GM12864 (cell line): ENCODE measurements at regions not wholly inside any gene's neighbourhood (a gene's known extent, or its start where the extent isn't known, plus 50 kb on each side); places are given as distances from the start of the nearest gene placed in this dataset.
"Not testable (repeated sequence)": the region's sequence is repeated elsewhere in the genome, so short reads cannot be mapped to it uniquely, and the experiment has no call there.

Experiments used
- DNase-seq: peaks from one replicate; pipeline ENCODE4 v3.0.0-alpha.2; 2011; ENCODE audit warnings: low read depth
- H3K4me3 ChIP-seq: 2 replicates; pipeline ENCODE4 v1.5.1; 2011; ENCODE audit warnings: mild to moderate bottlenecking, low read depth, low read length, control low read depth
- TF ChIP-seq, protein P1 (sequence below): IDR thresholded peaks from 2 replicates; pipeline ENCODE4 v1.5.1; 2011; ENCODE audit warnings: low read depth, mild to moderate bottlenecking, moderate library complexity, low read length, control low read depth, inconsistent platforms; ENCODE audit errors: missing control alignments

- peak; percentile 41 for DNase-seq
- H3K4me3 ChIP-seq, result peak overlapping the region; percentile 34; the same call in 1 of the 2 replicates
- TF ChIP-seq, protein P1, sequence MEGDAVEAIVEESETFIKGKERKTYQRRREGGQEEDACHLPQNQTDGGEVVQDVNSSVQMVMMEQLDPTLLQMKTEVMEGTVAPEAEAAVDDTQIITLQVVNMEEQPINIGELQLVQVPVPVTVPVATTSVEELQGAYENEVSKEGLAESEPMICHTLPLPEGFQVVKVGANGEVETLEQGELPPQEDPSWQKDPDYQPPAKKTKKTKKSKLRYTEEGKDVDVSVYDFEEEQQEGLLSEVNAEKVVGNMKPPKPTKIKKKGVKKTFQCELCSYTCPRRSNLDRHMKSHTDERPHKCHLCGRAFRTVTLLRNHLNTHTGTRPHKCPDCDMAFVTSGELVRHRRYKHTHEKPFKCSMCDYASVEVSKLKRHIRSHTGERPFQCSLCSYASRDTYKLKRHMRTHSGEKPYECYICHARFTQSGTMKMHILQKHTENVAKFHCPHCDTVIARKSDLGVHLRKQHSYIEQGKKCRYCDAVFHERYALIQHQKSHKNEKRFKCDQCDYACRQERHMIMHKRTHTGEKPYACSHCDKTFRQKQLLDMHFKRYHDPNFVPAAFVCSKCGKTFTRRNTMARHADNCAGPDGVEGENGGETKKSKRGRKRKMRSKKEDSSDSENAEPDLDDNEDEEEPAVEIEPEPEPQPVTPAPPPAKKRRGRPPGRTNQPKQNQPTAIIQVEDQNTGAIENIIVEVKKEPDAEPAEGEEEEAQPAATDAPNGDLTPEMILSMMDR, result no peak
Observed at GRCh38 chr14:56004786-56005185, 113.4 kb upstream of the PELI2 start.

DNA sequence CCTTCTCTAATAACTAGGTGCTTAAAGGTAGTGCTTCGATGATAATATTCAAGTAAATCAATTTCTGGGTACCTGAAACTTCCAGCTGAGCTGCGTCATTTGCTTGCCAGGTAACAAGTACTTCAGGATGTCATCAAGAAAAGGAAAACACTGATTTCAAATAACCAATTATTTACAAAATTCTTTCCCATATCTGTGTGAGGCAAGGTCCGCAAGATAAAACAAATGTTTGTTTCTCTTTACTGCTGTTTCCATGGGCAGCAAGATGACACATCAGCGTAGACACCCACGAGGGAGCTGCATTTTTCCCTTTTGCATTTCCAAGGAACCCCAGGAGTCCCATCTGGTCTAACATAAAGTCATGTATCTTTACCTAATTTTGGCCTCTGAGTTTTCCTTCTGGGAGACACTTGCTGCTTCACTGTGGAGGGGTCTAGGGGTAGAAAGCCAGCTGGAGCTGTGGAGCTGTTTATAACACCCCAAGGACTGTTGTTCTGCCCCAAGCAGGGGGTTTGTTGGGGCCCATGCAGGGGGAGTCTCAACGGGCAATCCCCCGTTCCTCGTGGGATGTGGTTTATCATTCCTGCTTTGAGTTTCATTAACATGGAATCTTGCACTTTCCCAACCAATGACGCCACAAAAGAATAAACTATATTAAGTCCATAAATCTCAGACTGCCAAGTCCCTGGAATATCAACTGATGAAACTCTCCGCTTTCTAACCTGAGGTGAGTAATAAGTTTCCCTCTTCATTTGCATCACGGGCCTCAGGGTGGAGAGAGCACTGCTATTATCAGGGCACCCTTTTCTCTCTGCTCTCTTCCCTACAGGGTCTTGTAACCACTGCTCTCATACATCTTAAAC lies 112.8 kb upstream of the PELI2 start:
- H3K4me3 ChIP-seq, result peak overlapping the region; percentile 34; the same call in 1 of the 2 replicates
- peak; percentile 41 for DNase-seq
- TF ChIP-seq, protein P1, result no peak

GRCh38 chr14:56007491-56007890 lies 110.7 kb upstream of the PELI2 start:
- not testable (repeated sequence) for DNase-seq, H3K4me3 ChIP-seq

- TF ChIP-seq, protein P1, result no peak
- no peak overlapping the region for H3K4me3 ChIP-seq
- no peak for DNase-seq
Observed at GRCh38 chr14:56008150-56008549, 110.1 kb upstream of the PELI2 start.

GRCh38 chr14:56008661-56009060 lies 109.5 kb upstream of the PELI2 start:
- H3K4me3 ChIP-seq, DNase-seq: not testable (repeated sequence)

DNA sequence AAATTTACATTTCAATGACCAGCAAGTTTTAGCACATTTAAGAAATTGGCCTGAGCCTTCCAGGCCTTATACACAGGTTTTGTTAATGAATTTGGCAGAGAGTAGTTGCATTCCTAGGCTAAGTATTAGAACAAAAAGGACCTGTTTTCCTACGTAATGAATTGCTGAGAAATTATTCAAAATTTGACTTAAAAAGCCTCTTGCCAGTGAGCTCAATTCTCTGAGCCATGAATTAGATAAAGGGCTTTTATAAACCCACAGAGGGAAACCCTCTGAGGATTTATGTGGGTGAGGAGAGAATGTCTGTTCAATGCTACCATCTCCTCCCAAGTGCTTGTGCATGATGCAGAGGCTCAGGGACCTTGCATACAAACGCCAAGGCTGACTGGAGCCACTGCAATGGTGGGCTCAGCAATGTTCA lies 94.5 kb upstream of the PELI2 start:
- no peak for DNase-seq
- TF ChIP-seq, protein P1, result no peak
- no peak overlapping the region for H3K4me3 ChIP-seq

GRCh38 chr14:56025191-56025590 lies 93.0 kb upstream of the PELI2 start:
- TF ChIP-seq, protein P1, result no peak
- DNase-seq, result no peak
- no peak overlapping the region for H3K4me3 ChIP-seq

DNA sequence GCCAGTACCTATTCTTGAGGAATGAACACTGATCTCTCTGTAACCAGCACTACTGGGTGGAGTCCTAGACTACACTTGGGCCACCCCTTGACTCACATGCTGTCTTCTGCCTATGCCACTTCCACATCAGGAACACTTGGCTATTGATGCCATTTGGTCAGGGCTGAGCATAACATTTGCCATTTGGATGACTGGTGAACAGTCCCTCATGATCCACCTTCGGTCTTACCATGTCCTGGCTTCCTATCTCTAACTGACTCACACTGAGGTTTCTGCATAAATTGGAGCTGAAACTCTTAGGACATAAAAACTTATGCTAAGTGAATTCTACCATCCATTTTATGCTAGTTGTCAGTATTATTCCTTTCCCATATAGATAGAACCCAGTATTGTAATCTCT lies 91.7 kb upstream of the PELI2 start:
- no peak overlapping the region for H3K4me3 ChIP-seq
- DNase-seq, result no peak
- TF ChIP-seq, protein P1, result no peak
